ENCODE measurements at regions not wholly inside any gene's neighbourhood (a gene's known extent, or its start where the extent isn't known, plus 50 kb on each side); places are given as distances from the start of the nearest gene placed in this dataset.

DNA sequence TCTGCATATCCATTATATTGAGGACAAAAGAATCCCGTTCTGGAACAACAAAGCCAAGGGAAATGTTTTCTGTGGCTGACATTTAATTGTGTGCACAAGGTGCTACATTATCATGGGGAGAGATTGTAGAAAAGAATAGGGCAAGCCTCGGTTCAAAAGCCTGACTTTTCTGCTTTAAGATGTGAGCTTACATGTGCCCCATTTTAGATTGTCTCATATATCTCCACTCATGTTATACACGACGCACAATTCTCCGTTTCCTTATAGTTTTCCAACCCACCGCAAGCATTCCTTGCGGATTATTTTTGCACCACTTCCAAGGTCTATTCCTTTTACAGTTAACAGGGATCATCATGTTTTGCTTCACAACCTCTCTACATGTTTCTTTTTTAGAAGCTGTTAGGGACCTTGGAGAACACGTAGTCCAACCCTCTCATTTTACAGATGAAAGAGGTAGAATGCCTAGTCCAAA lies 99.6 kb upstream of the MAML3 start:
- intact Hi-C loops (cut with micrococcal nuclease), result loop anchor here (1.0 to 5.0 kb wide), 7 partner anchors 101 to 696 kb away; partner anchors contain the start of gene SETD7
- H3K36me3 Mint-ChIP-seq (ENCODE audit: low read depth), result no peaks in the 10 kb centered on the region
- ATAC-seq (ENCODE audit: low read depth) (no peak), DNase-seq (no peak)
- ChIA-PET POLR2A (interaction anchor here (1.0 to 1.8 kb wide), 4 partner anchors 10 to 240 kb away, joined by 4 to 10 read pairs (median 6); partner anchors contain the start of gene MAML3), CTCF (interaction anchor here (0.6 to 5.1 kb wide), 31 partner anchors 10 to 650 kb away, joined by 3 to 83 read pairs (median 6); partner anchors contain the start of gene MAML3)
- TF ChIP-seq CTCF (IDR thresholded peaks at IDR 0.05), result no peak
- H3K4me1 Mint-ChIP-seq, result peaks cover 8% of the 10 kb centered on the region
- H3K27me3 Mint-ChIP-seq, result peaks cover 27% of the 10 kb centered on the region
- H3K27ac Mint-ChIP-seq, result no peak overlapping the region
- no peaks in the 10 kb centered on the region for H3K9me3 Mint-ChIP-seq
- H3K4me3 Mint-ChIP-seq, result peak overlapping the region; percentile 72

- Mint-ChIP-seq H3K27ac (no peak overlapping the region), H3K9me3 (no peaks in the 10 kb centered on the region), H3K4me3 (peak overlapping the region; percentile 72), H3K27me3 (peaks cover 25% of the 10 kb centered on the region), H3K36me3 (ENCODE audit: low read depth) (no peaks in the 10 kb centered on the region), H3K4me1 (peaks cover 8% of the 10 kb centered on the region)
- POLR2A ChIA-PET, result interaction anchor here (0.6 to 1.8 kb wide), 5 partner anchors 10 to 240 kb away, joined by 4 to 10 read pairs (median 6); partner anchors contain the start of gene MAML3
- peak; percentile 83 for ATAC-seq (ENCODE audit: low read depth)
- peak; percentile 67 for DNase-seq
- CTCF ChIA-PET, result interaction anchor here (0.6 to 5.1 kb wide), 31 partner anchors 9 to 650 kb away, joined by 3 to 83 read pairs (median 6); partner anchors contain the start of gene MAML3
- intact Hi-C loops (cut with micrococcal nuclease), result loop anchor here (1.0 to 5.0 kb wide), 8 partner anchors 101 to 696 kb away; partner anchors contain the start of gene SETD7
- peak; percentile 82 for TF ChIP-seq CTCF (IDR thresholded peaks at IDR 0.05)
Measured at GRCh38 chr4:140252742-140253555, 99.0 kb upstream of the MAML3 start.

- peaks cover 22% of the 10 kb centered on the region for H3K27me3 Mint-ChIP-seq
- H3K4me3 Mint-ChIP-seq, result peak overlapping the region; percentile 76
- H3K4me1 Mint-ChIP-seq, result peaks cover 8% of the 10 kb centered on the region
- ChIA-PET CTCF (interaction anchor here (0.8 to 5.1 kb wide), 17 partner anchors 9 to 649 kb away, joined by 3 to 83 read pairs (median 10); partner anchors contain the start of gene MAML3), POLR2A (interaction anchor here (0.9 to 1.8 kb wide), 3 partner anchors 9 to 102 kb away, joined by 3 to 10 read pairs (median 5); partner anchors contain the start of gene MAML3)
- intact Hi-C loops (cut with micrococcal nuclease), result loop anchor here (1.0 to 5.0 kb wide), 2 partner anchors 649 to 695 kb away; partner anchors contain the start of gene SETD7
- TF ChIP-seq CTCF (IDR thresholded peaks at IDR 0.05), result no peak
- H3K27ac Mint-ChIP-seq, result peak overlapping the region; percentile 69
- ATAC-seq (ENCODE audit: low read depth) (no peak), DNase-seq (no peak)
- H3K36me3 Mint-ChIP-seq (ENCODE audit: low read depth), result no peaks in the 10 kb centered on the region
- H3K9me3 Mint-ChIP-seq, result no peaks in the 10 kb centered on the region
Measured at GRCh38 chr4:140252141-140252741, 98.3 kb upstream of the MAML3 start.

GRCh38 chr4:140251571-140251970 lies 97.6 kb upstream of the MAML3 start:
- Mint-ChIP-seq H3K36me3 (ENCODE audit: low read depth) (no peaks in the 10 kb centered on the region), H3K4me1 (peaks cover 8% of the 10 kb centered on the region), H3K9me3 (no peaks in the 10 kb centered on the region), H3K27ac (no peak overlapping the region), H3K27me3 (peaks cover 18% of the 10 kb centered on the region), H3K4me3 (no peak overlapping the region)
- TF ChIP-seq CTCF (IDR thresholded peaks at IDR 0.05), result no peak
- ChIA-PET POLR2A (interaction anchor here (0.9 to 1.4 kb wide), 3 partner anchors 17 to 101 kb away, joined by 3 to 5 read pairs (median 3); partner anchors contain the start of gene MAML3), CTCF (interaction anchor here (0.8 to 5.1 kb wide), 10 partner anchors 8 to 648 kb away, joined by 3 to 83 read pairs (median 17); partner anchors contain the start of gene MAML3)
- intact Hi-C loops (cut with micrococcal nuclease), result loop anchor here (5.0 kb wide), 1 partner anchor 694 kb away; the partner anchor contains the start of gene SETD7
- ATAC-seq (ENCODE audit: low read depth) (no peak), DNase-seq (no peak)

Measured in activated B cell treated with CpG ODN at 0.5 μM for 24 hours (primary cell).